Right atrium auricular region (tissue), 2 donors: ENCODE measurements at regions not wholly inside any gene's neighbourhood (a gene's known extent, or its start where the extent isn't known, plus 50 kb on each side); places are given as distances from the start of the nearest gene placed in this dataset.

Source experiments
- DNase-seq: peaks from one replicate; pipeline ENCODE4 v3.0.0-alpha.2; 2019; ENCODE audit warnings: low spot score
- H3K27ac ChIP-seq, 2 donors: fragments of 200-600 bp; sonication (generic); 1 replicate in 1 of 2; 2 replicates in 1 of 2; pipeline ENCODE4 v1.5.1; 2016 to 2019
- H3K27me3 ChIP-seq, 2 donors: fragments of 200-600 bp; sonication (generic); one replicate each; pipeline versions ENCODE4 v1.5.1 to v1.6.0; 2017 to 2019
- H3K36me3 ChIP-seq: fragments of 200-600 bp; sonication (generic); one replicate; pipeline ENCODE4 v1.5.1; 2016
- H3K4me1 ChIP-seq, 2 donors: fragments of 200-600 bp; sonication (generic); one replicate each; pipeline versions ENCODE4 v1.5.1 to v1.6.0; 2017 to 2019
- H3K4me3 ChIP-seq, 2 donors: fragments of 200-600 bp; sonication (generic); 1 replicate in 1 of 2; 2 replicates in 1 of 2; pipeline ENCODE4 v1.5.1; 2017 to 2019; ENCODE audit warnings: mild to moderate bottlenecking in 1 of 2, moderate library complexity in 1 of 2
- H3K9me3 ChIP-seq, 2 donors: fragments of 200-600 bp; sonication (generic); one replicate each; pipeline ENCODE4 v1.5.1; 2019
- CTCF ChIP-seq, 2 donors: fragments of 200-600 bp; sonication (generic); IDR thresholded peaks; one replicate each; pipeline ENCODE4 v1.5.1; 2019; ENCODE audit warnings: antibody characterized with exemption in 2 of 2

- H3K4me1 ChIP-seq: no peaks in the 10 kb centered on the region
- H3K36me3 ChIP-seq: no peaks in the 10 kb centered on the region
- no peak overlapping the region for H3K27ac ChIP-seq
- no peak for DNase-seq
- no peaks in the 10 kb centered on the region for H3K27me3 ChIP-seq
- TF ChIP-seq CTCF (IDR thresholded peaks at IDR 0.05): no peak
- no peak overlapping the region for H3K4me3 ChIP-seq
- H3K9me3 ChIP-seq: peaks cover 0 to 16% of the 10 kb centered on the region in 2 donors
Measured at GRCh38 chr2:150389447-150389846, 98.0 kb downstream of the RND3 start.

GRCh38 chr2:150388289-150388625 lies 99.2 kb downstream of the RND3 start:
- DNase-seq: no peak
- no peaks in the 10 kb centered on the region for H3K36me3 ChIP-seq
- H3K27ac ChIP-seq: no peak overlapping the region
- H3K27me3 ChIP-seq: no peaks in the 10 kb centered on the region
- TF ChIP-seq CTCF (IDR thresholded peaks at IDR 0.05): no peak
- no peak overlapping the region for H3K4me3 ChIP-seq
- no peaks in the 10 kb centered on the region for H3K4me1 ChIP-seq
- H3K9me3 ChIP-seq: peaks cover 0 to 17% of the 10 kb centered on the region in 2 donors

- peaks cover 0 to 18% of the 10 kb centered on the region in 2 donors for H3K9me3 ChIP-seq
- no peak for TF ChIP-seq CTCF (IDR thresholded peaks at IDR 0.05)
- no peaks in the 10 kb centered on the region for H3K4me1 ChIP-seq
- DNase-seq: no peak
- H3K27ac ChIP-seq: no peak overlapping the region
- no peak overlapping the region for H3K4me3 ChIP-seq
- H3K36me3 ChIP-seq: no peaks in the 10 kb centered on the region
- no peaks in the 10 kb centered on the region for H3K27me3 ChIP-seq
Measured at GRCh38 chr2:150387586-150388288, 99.7 kb downstream of the RND3 start.

- Histone ChIP-seq H3K4me3 (no peak overlapping the region), H3K36me3 (no peaks in the 10 kb centered on the region), H3K4me1 (no peaks in the 10 kb centered on the region), H3K9me3 (peaks cover 0 to 24% of the 10 kb centered on the region in 2 donors), H3K27ac (no peak overlapping the region), H3K27me3 (no peaks in the 10 kb centered on the region)
- TF ChIP-seq CTCF (IDR thresholded peaks at IDR 0.05): no peak
- DNase-seq: no peak
Measured at GRCh38 chr2:150385211-150385610, 102.3 kb downstream of the RND3 start.

GRCh38 chr2:150383587-150383986 lies 103.9 kb downstream of the RND3 start:
- Histone ChIP-seq H3K27me3 (no peaks in the 10 kb centered on the region), H3K4me1 (no peaks in the 10 kb centered on the region), H3K27ac (no peak overlapping the region), H3K36me3 (no peaks in the 10 kb centered on the region), H3K9me3 (peaks cover 0 to 24% of the 10 kb centered on the region in 2 donors), H3K4me3 (no peak overlapping the region)
- no peak for DNase-seq
- no peak for TF ChIP-seq CTCF (IDR thresholded peaks at IDR 0.05)

GRCh38 chr2:150379166-150379565 lies 108.3 kb downstream of the RND3 start:
- H3K27ac ChIP-seq: no peak overlapping the region
- peaks cover 0 to 7% of the 10 kb centered on the region in 2 donors for H3K9me3 ChIP-seq
- H3K4me3 ChIP-seq: no peak overlapping the region
- no peak for DNase-seq
- H3K4me1 ChIP-seq: no peaks in the 10 kb centered on the region
- TF ChIP-seq CTCF (IDR thresholded peaks at IDR 0.05): no peak
- H3K36me3 ChIP-seq: no peaks in the 10 kb centered on the region
- no peaks in the 10 kb centered on the region for H3K27me3 ChIP-seq
